ENCODE measurements at regions not wholly inside any gene's neighbourhood (a gene's known extent, or its start where the extent isn't known, plus 50 kb on each side); places are given as distances from the start of the nearest gene placed in this dataset.

DNA sequence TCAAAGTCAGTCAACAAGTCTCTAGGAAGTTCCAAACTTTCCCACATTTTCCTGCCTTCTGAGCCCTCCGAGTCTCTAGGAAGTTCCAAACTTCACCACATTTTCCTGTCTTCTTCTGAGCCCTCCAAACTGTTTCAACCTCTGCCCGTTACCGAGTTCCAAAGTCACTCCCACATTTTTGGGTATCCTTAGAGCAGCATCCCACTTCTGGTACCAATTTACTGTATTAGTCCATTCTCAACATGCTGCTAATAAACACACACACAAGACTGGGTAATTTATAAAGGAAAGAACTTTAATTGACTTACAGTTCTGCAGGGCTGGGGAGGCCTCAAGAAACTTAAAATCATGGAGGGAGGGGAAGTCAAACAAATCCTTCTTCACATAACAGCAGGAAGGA, 169.0 kb upstream of the HS3ST3A1 start:
- Histone ChIP-seq H4K20me1 (replicated peaks; ENCODE audit: insufficient read depth) (no peaks in the 10 kb centered on the region), H3K4me3 (no peak overlapping the region), H3F3A (replicated peaks; ENCODE audit: low read depth) (no peaks in the 10 kb centered on the region), H3K27me3 (ENCODE audit: insufficient read depth) (no peaks in the 10 kb centered on the region), H3K36me3 (ENCODE audit: insufficient read depth) (no peaks in the 10 kb centered on the region), H3K27ac (ENCODE audit: low read depth) (no peak overlapping the region), H3K4me1 (ENCODE audit: insufficient read depth) (no peaks in the 10 kb centered on the region), H2AFZ (no peak overlapping the region), H3K79me2 (replicated peaks; ENCODE audit: insufficient read depth) (no peaks in the 10 kb centered on the region), H3K4me2 (no peak overlapping the region), H3K9me2 (ENCODE audit: insufficient read depth) (no peaks in the 10 kb centered on the region)
- Mint-ChIP-seq H3K36me3 (ENCODE audit: low read depth) (peaks cover 31% of the 10 kb centered on the region), H3K27ac (no peak overlapping the region), H3K4me3 (no peak overlapping the region), H3K27me3 (ENCODE audit: insufficient read depth, low read depth, poor library complexity) (no peaks in the 10 kb centered on the region), H3K9me3 (peaks cover 43% of the 10 kb centered on the region), H3K4me1 (no peaks in the 10 kb centered on the region)
- no peak for DNase-seq (ENCODE audit: low spot score)
- ATAC-seq: no peak
- TF ChIP-seq CREB1 (CRISPR knock-in tag; IDR thresholded peaks at IDR 0.05; ENCODE audit: low read depth) (no peak), NANOG (IDR thresholded peaks at IDR 0.05; ENCODE audit: borderline replicate concordance) (no peak), STAT1 (IDR thresholded peaks at IDR 0.05; ENCODE audit: unreplicated experiment) (no peak), ZNF331 (CRISPR knock-in tag; IDR thresholded peaks at IDR 0.05; ENCODE audit: low read depth) (no peak), EZH2 (IDR thresholded peaks at IDR 0.05; ENCODE audit: low read depth, unreplicated experiment) (no peak), EZH2phosphoT487 (IDR thresholded peaks at IDR 0.05; ENCODE audit: unreplicated experiment) (no peak), JUNB (IDR thresholded peaks at IDR 0.05; ENCODE audit: unreplicated experiment) (no peak), POLR2AphosphoS5 (IDR thresholded peaks at IDR 0.05; ENCODE audit: low read depth) (no peak), ZNF114 (CRISPR knock-in tag; IDR thresholded peaks at IDR 0.05) (no peak)
- TF ChIP-seq, protein P1, sequence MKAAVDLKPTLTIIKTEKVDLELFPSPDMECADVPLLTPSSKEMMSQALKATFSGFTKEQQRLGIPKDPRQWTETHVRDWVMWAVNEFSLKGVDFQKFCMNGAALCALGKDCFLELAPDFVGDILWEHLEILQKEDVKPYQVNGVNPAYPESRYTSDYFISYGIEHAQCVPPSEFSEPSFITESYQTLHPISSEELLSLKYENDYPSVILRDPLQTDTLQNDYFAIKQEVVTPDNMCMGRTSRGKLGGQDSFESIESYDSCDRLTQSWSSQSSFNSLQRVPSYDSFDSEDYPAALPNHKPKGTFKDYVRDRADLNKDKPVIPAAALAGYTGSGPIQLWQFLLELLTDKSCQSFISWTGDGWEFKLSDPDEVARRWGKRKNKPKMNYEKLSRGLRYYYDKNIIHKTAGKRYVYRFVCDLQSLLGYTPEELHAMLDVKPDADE (IDR thresholded peaks at IDR 0.05): no peak
- TF ChIP-seq, protein P2, sequence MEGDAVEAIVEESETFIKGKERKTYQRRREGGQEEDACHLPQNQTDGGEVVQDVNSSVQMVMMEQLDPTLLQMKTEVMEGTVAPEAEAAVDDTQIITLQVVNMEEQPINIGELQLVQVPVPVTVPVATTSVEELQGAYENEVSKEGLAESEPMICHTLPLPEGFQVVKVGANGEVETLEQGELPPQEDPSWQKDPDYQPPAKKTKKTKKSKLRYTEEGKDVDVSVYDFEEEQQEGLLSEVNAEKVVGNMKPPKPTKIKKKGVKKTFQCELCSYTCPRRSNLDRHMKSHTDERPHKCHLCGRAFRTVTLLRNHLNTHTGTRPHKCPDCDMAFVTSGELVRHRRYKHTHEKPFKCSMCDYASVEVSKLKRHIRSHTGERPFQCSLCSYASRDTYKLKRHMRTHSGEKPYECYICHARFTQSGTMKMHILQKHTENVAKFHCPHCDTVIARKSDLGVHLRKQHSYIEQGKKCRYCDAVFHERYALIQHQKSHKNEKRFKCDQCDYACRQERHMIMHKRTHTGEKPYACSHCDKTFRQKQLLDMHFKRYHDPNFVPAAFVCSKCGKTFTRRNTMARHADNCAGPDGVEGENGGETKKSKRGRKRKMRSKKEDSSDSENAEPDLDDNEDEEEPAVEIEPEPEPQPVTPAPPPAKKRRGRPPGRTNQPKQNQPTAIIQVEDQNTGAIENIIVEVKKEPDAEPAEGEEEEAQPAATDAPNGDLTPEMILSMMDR (conservative IDR thresholded peaks at IDR 0.05; ENCODE audit: low read depth in 2 of 2): no peak
- TF ChIP-seq, protein P3, sequence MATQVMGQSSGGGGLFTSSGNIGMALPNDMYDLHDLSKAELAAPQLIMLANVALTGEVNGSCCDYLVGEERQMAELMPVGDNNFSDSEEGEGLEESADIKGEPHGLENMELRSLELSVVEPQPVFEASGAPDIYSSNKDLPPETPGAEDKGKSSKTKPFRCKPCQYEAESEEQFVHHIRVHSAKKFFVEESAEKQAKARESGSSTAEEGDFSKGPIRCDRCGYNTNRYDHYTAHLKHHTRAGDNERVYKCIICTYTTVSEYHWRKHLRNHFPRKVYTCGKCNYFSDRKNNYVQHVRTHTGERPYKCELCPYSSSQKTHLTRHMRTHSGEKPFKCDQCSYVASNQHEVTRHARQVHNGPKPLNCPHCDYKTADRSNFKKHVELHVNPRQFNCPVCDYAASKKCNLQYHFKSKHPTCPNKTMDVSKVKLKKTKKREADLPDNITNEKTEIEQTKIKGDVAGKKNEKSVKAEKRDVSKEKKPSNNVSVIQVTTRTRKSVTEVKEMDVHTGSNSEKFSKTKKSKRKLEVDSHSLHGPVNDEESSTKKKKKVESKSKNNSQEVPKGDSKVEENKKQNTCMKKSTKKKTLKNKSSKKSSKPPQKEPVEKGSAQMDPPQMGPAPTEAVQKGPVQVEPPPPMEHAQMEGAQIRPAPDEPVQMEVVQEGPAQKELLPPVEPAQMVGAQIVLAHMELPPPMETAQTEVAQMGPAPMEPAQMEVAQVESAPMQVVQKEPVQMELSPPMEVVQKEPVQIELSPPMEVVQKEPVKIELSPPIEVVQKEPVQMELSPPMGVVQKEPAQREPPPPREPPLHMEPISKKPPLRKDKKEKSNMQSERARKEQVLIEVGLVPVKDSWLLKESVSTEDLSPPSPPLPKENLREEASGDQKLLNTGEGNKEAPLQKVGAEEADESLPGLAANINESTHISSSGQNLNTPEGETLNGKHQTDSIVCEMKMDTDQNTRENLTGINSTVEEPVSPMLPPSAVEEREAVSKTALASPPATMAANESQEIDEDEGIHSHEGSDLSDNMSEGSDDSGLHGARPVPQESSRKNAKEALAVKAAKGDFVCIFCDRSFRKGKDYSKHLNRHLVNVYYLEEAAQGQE (IDR thresholded peaks at IDR 0.05; ENCODE audit: unreplicated experiment): no peak
- TF ChIP-seq, protein P4, sequence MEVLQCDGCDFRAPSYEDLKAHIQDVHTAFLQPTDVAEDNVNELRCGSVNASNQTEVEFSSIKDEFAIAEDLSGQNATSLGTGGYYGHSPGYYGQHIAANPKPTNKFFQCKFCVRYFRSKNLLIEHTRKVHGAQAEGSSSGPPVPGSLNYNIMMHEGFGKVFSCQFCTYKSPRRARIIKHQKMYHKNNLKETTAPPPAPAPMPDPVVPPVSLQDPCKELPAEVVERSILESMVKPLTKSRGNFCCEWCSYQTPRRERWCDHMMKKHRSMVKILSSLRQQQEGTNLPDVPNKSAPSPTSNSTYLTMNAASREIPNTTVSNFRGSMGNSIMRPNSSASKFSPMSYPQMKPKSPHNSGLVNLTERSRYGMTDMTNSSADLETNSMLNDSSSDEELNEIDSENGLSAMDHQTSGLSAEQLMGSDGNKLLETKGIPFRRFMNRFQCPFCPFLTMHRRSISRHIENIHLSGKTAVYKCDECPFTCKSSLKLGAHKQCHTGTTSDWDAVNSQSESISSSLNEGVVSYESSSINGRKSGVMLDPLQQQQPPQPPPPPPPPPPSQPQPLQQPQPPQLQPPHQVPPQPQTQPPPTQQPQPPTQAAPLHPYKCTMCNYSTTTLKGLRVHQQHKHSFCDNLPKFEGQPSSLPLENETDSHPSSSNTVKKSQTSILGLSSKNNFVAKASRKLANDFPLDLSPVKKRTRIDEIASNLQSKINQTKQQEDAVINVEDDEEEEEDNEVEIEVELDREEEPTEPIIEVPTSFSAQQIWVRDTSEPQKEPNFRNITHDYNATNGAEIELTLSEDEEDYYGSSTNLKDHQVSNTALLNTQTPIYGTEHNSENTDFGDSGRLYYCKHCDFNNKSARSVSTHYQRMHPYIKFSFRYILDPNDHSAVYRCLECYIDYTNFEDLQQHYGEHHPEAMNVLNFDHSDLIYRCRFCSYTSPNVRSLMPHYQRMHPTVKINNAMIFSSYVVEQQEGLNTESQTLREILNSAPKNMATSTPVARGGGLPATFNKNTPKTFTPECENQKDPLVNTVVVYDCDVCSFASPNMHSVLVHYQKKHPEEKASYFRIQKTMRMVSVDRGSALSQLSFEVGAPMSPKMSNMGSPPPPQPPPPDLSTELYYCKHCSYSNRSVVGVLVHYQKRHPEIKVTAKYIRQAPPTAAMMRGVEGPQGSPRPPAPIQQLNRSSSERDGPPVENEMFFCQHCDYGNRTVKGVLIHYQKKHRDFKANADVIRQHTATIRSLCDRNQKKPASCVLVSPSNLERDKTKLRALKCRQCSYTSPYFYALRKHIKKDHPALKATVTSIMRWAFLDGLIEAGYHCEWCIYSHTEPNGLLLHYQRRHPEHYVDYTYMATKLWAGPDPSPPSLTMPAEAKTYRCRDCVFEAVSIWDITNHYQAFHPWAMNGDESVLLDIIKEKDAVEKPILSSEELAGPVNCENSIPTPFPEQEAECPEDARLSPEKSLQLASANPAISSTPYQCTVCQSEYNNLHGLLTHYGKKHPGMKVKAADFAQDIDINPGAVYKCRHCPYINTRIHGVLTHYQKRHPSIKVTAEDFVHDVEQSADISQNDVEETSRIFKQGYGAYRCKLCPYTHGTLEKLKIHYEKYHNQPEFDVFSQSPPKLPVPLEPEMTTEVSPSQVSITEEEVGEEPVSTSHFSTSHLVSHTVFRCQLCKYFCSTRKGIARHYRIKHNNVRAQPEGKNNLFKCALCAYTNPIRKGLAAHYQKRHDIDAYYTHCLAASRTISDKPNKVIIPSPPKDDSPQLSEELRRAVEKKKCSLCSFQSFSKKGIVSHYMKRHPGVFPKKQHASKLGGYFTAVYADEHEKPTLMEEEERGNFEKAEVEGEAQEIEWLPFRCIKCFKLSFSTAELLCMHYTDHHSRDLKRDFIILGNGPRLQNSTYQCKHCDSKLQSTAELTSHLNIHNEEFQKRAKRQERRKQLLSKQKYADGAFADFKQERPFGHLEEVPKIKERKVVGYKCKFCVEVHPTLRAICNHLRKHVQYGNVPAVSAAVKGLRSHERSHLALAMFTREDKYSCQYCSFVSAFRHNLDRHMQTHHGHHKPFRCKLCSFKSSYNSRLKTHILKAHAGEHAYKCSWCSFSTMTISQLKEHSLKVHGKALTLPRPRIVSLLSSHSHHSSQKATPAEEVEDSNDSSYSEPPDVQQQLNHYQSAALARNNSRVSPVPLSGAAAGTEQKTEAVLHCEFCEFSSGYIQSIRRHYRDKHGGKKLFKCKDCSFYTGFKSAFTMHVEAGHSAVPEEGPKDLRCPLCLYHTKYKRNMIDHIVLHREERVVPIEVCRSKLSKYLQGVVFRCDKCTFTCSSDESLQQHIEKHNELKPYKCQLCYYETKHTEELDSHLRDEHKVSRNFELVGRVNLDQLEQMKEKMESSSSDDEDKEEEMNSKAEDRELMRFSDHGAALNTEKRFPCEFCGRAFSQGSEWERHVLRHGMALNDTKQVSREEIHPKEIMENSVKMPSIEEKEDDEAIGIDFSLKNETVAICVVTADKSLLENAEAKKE (CRISPR knock-in tag; IDR thresholded peaks at IDR 0.05): no peak

Data from GM23338 (cell line).